WTC11 (cell line): ENCODE measurements at regions not wholly inside any gene's neighbourhood (a gene's known extent, or its start where the extent isn't known, plus 50 kb on each side); places are given as distances from the start of the nearest gene placed in this dataset.

ENCODE experiments used
- ATAC-seq: fragments of 200-7000 bp; cut with Tn5 transposase; 2 replicates; pipeline ENCODE4 v1.10.0; 2021; ENCODE audit warnings: mild to moderate bottlenecking, moderate library complexity
- CTCF ChIA-PET: fragments of 300-600 bp; sonication (Branson Sonifier 250); formaldehyde crosslinking; loops from one replicate; lab custom pipeline; 2021; ENCODE audit warnings: antibody characterized with exemption; lab: Charles Lee
- POLR2A ChIA-PET: fragments of 350-600 bp; sonication (Branson Sonifier 250); formaldehyde crosslinking; loops from one replicate; lab custom pipeline; 2021; ENCODE audit warnings: antibody characterized with exemption; lab: Charles Lee
- DNase-seq: peaks from one replicate; pipeline ENCODE4 v3.0.0; 2021; ENCODE audit warnings: low spot score
- H3K27ac Mint-ChIP-seq: 2 replicates; pipeline ENCODE4 v1.8.0; 2021; ENCODE audit warnings: mixed read lengths
- H3K27me3 Mint-ChIP-seq: 2 replicates; pipeline ENCODE4 v1.8.0; 2021; ENCODE audit warnings: low read depth, mild to moderate bottlenecking, moderate library complexity, mixed read lengths
- H3K36me3 Mint-ChIP-seq: 2 replicates; pipeline ENCODE4 v1.8.0; 2021; ENCODE audit warnings: mixed read lengths
- H3K4me1 Mint-ChIP-seq: 2 replicates; pipeline ENCODE4 v1.8.0; 2022; ENCODE audit warnings: mixed read lengths
- H3K4me3 Mint-ChIP-seq: 2 replicates; pipeline ENCODE4 v1.8.0; 2021; ENCODE audit warnings: mild to moderate bottlenecking, moderate library complexity, mixed read lengths
- H3K9me3 Mint-ChIP-seq: 2 replicates; pipeline ENCODE4 v1.8.0; 2021; ENCODE audit warnings: mixed read lengths
- ATF1 ChIP-seq: sonication (generic); formaldehyde crosslinking; IDR thresholded peaks from 2 replicates; pipeline ENCODE4 v1.8.1; 2023; ENCODE audit warnings: mild to moderate bottlenecking, moderate library complexity, missing genetic modification reagents
- CREM ChIP-seq: sonication (generic); formaldehyde crosslinking; IDR thresholded peaks from 2 replicates; pipeline ENCODE4 v1.8.1; 2022; ENCODE audit warnings: mild to moderate bottlenecking, missing genetic modification reagents, moderate library complexity
- CTCF ChIP-seq: fragments of 200-600 bp; IDR thresholded peaks from 2 replicates; pipeline ENCODE4 v1.8.0; 2022; ENCODE audit warnings: antibody characterized with exemption
- E2F1 ChIP-seq: sonication (generic); formaldehyde crosslinking; IDR thresholded peaks from 2 replicates; pipeline ENCODE4 v1.8.0; 2022; ENCODE audit warnings: mild to moderate bottlenecking, missing genetic modification reagents
- E2F4 ChIP-seq: sonication (generic); formaldehyde crosslinking; IDR thresholded peaks from 2 replicates; pipeline ENCODE4 v1.8.1; 2022; ENCODE audit warnings: low read depth, mild to moderate bottlenecking, moderate library complexity, missing genetic modification reagents, borderline replicate concordance
- ERG ChIP-seq: fragments of 250-450 bp; sonication (Bioruptor Pico); IDR thresholded peaks from 2 replicates; pipeline ENCODE4 v1.8.0; 2021; ENCODE audit warnings: mild to moderate bottlenecking
- ESRRA ChIP-seq: sonication (generic); formaldehyde crosslinking; IDR thresholded peaks from 2 replicates; pipeline ENCODE4 v1.8.1; 2022; ENCODE audit warnings: mild to moderate bottlenecking, missing genetic modification reagents, borderline replicate concordance
- JAZF1 ChIP-seq: fragments of 250-450 bp; sonication (Bioruptor Pico); IDR thresholded peaks from 2 replicates; pipeline ENCODE4 v1.9.0; 2021; ENCODE audit warnings: moderate library complexity, mild to moderate bottlenecking, inconsistent platforms
- MLX ChIP-seq: sonication (generic); formaldehyde crosslinking; IDR thresholded peaks from 2 replicates; pipeline ENCODE4 v1.8.1; 2023; ENCODE audit warnings: mild to moderate bottlenecking, missing genetic modification reagents, moderate library complexity
- NR2C2 ChIP-seq: sonication (generic); formaldehyde crosslinking; IDR thresholded peaks from 2 replicates; pipeline ENCODE4 v1.8.0; 2022; ENCODE audit warnings: mild to moderate bottlenecking, missing genetic modification reagents
- PREB ChIP-seq: sonication (generic); formaldehyde crosslinking; IDR thresholded peaks from 2 replicates; pipeline ENCODE4 v1.8.1; 2022; ENCODE audit warnings: mild to moderate bottlenecking, missing genetic modification reagents, moderate library complexity, borderline replicate concordance
- TCF7 ChIP-seq: sonication (generic); formaldehyde crosslinking; IDR thresholded peaks from 2 replicates; pipeline ENCODE4 v1.8.0; 2022; ENCODE audit warnings: mild to moderate bottlenecking, low read depth, missing genetic modification reagents, moderate library complexity
- USF1 ChIP-seq: sonication (generic); formaldehyde crosslinking; IDR thresholded peaks from 2 replicates; pipeline ENCODE4 v1.8.0; 2022; ENCODE audit warnings: mild to moderate bottlenecking, missing genetic modification reagents
- ZNF263 ChIP-seq: sonication (generic); formaldehyde crosslinking; IDR thresholded peaks from 2 replicates; pipeline ENCODE4 v1.8.1; 2022; ENCODE audit warnings: low read depth, mild to moderate bottlenecking, moderate library complexity, missing genetic modification reagents
- ZNF317 ChIP-seq: sonication (generic); formaldehyde crosslinking; IDR thresholded peaks from 2 replicates; pipeline ENCODE4 v1.8.1; 2023; ENCODE audit warnings: low read depth, mild to moderate bottlenecking, moderate library complexity, missing genetic modification reagents, borderline replicate concordance
- ZNF423 ChIP-seq: fragments of 250-450 bp; sonication (Bioruptor Pico); IDR thresholded peaks from 2 replicates; pipeline ENCODE4 v2.1.2; 2022; ENCODE audit warnings: mild to moderate bottlenecking, moderate library complexity
- ZNF532 ChIP-seq: fragments of 250-450 bp; sonication (Bioruptor Pico); IDR thresholded peaks from 2 replicates; pipeline ENCODE4 v1.9.0; 2021; ENCODE audit warnings: mild to moderate bottlenecking, borderline replicate concordance
- ZSCAN18 ChIP-seq: fragments of 250-450 bp; sonication (Bioruptor Pico); IDR thresholded peaks from 2 replicates; pipeline ENCODE4 v2.1.2; 2022; ENCODE audit warnings: mild to moderate bottlenecking, moderate library complexity

- Mint-ChIP-seq H3K4me1 (no peaks in the 10 kb centered on the region), H3K36me3 (no peaks in the 10 kb centered on the region; the same call in 1 of the 2 replicates), H3K4me3 (no peak overlapping the region), H3K9me3 (peaks cover 26% of the 10 kb centered on the region), H3K27me3 (no peaks in the 10 kb centered on the region), H3K27ac (no peak overlapping the region)
- no peak for ATAC-seq
- no peak for DNase-seq
- POLR2A ChIA-PET: no interaction called here
- CTCF ChIA-PET: no interaction called here
- no peak for TF ChIP-seq NR2C2
- no peak for TF ChIP-seq ERG (CRISPR knock-in tag)
- TF ChIP-seq ZNF423 (CRISPR knock-in tag): no peak
- TF ChIP-seq ZNF532 (CRISPR knock-in tag): no peak
- TF ChIP-seq E2F4 (CRISPR knock-in tag): no peak
- no peak for TF ChIP-seq JAZF1 (CRISPR knock-in tag)
- no peak for TF ChIP-seq E2F1 (CRISPR knock-in tag)
- TF ChIP-seq ZNF263 (CRISPR knock-in tag): no peak
These were observed 306.7 kb upstream of the MBL2 start for GRCh38 chr10:53079283-53079682.

- Mint-ChIP-seq H3K4me3 (no peak overlapping the region), H3K36me3 (no peaks in the 10 kb centered on the region; the same call in 1 of the 2 replicates)
- no peak for ATAC-seq
- POLR2A ChIA-PET: no interaction called here
- TF ChIP-seq PREB (CRISPR knock-in tag) (no peak), MLX (no peak), ATF1 (CRISPR knock-in tag) (no peak), CTCF (no peak), CREM (CRISPR knock-in tag) (no peak), ZSCAN18 (CRISPR knock-in tag) (no peak), USF1 (CRISPR knock-in tag) (no peak), ESRRA (CRISPR knock-in tag) (no peak), ZNF423 (CRISPR knock-in tag) (no peak), TCF7 (no peak), ZNF317 (no peak)
- TF ChIP-seq, all 79 proteins: peak for 0
- Mint-ChIP-seq H3K9me3 (peaks cover 21% of the 10 kb centered on the region), H3K27ac (no peak overlapping the region), H3K27me3 (no peaks in the 10 kb centered on the region), H3K4me1 (no peaks in the 10 kb centered on the region)
- no peak for DNase-seq
- CTCF ChIA-PET: no interaction called here
These were observed 304.4 kb upstream of the MBL2 start for GRCh38 chr10:53076948-53077347.
